ENCODE measurements at regions not wholly inside any gene's neighbourhood (a gene's known extent, or its start where the extent isn't known, plus 50 kb on each side); places are given as distances from the start of the nearest gene placed in this dataset.
A peak's percentile ranks its signal among the peaks of the same experiment; 100 is the strongest.

- TF ChIP-seq CTCF (IDR thresholded peaks at IDR 0.05) (peak; percentile 59), ZFX (IDR thresholded peaks at IDR 0.05; ENCODE audit: borderline replicate concordance) (no peak)
These were observed 84.7 kb upstream of the NEDD4L start for GRCh38 chr18:57959278-57959677.

Data from 22Rv1 (cell line).